Fibroblast of lung (primary cell): ENCODE measurements at regions not wholly inside any gene's neighbourhood (a gene's known extent, or its start where the extent isn't known, plus 50 kb on each side); places are given as distances from the start of the nearest gene placed in this dataset.

Experiments
- DNase-seq, 2 donors: peaks; one replicate each; pipeline versions ENCODE4 v3.0.0 to v3.0.0-alpha.2; 2010; ENCODE audit warnings: low read depth in 2 of 2
- H2AFZ ChIP-seq: 2 replicates; pipeline ENCODE4 v1.5.1; 2012; ENCODE audit warnings: low read length, control low read depth, inconsistent platforms
- H3K27ac ChIP-seq: 2 replicates; pipeline ENCODE4 v1.5.1; 2011; ENCODE audit warnings: low read length, control low read depth; ENCODE audit not compliant: insufficient read depth
- H3K27me3 ChIP-seq: 2 replicates; pipeline ENCODE4 v1.5.1; 2011; ENCODE audit warnings: mild to moderate bottlenecking, low read length; ENCODE audit not compliant: control insufficient read depth, insufficient read depth
- H3K36me3 ChIP-seq: 2 replicates; pipeline ENCODE4 v1.5.1; 2011; ENCODE audit warnings: low read length; ENCODE audit not compliant: control insufficient read depth, insufficient read depth
- H3K4me1 ChIP-seq: 2 replicates; pipeline ENCODE4 v1.5.1; 2011; ENCODE audit warnings: low read length; ENCODE audit not compliant: control insufficient read depth, insufficient read depth; ENCODE audit errors: extremely low read depth
- H3K4me2 ChIP-seq: 2 replicates; pipeline ENCODE4 v1.5.1; 2011; ENCODE audit warnings: low read length, control low read depth; ENCODE audit not compliant: insufficient read depth; ENCODE audit errors: extremely low read depth
- H3K4me3 ChIP-seq, 4 experiments: fragments of 200-600 bp in 1 of 4; sonication (generic) in 1 of 4; replicated peaks in 1 of 4; 2 replicates each; pipeline ENCODE4 v1.5.1; 2011 to 2016; ENCODE audit warnings: low read length in 4 of 4, low read depth in 3 of 4, mild to moderate bottlenecking in 3 of 4, control low read depth in 2 of 4, inconsistent platforms in 1 of 4, mixed read lengths in 1 of 4; ENCODE audit not compliant: insufficient read depth in 1 of 4; ENCODE audit errors: control extremely low read depth in 1 of 4
- H3K79me2 ChIP-seq: 2 replicates; pipeline ENCODE4 v1.5.1; 2012; ENCODE audit warnings: mild to moderate bottlenecking, low read length, inconsistent platforms; ENCODE audit not compliant: control insufficient read depth, insufficient read depth
- H3K9ac ChIP-seq: 2 replicates; pipeline ENCODE4 v1.5.1; 2011; ENCODE audit warnings: mild to moderate bottlenecking, low read length, control low read depth; ENCODE audit not compliant: insufficient read depth
- H3K9me3 ChIP-seq: 2 replicates; pipeline ENCODE4 v1.5.1; 2012; ENCODE audit warnings: low read depth, low read length; ENCODE audit not compliant: control insufficient read depth, insufficient read depth
- H4K20me1 ChIP-seq: 2 replicates; pipeline ENCODE4 v1.5.1; 2011; ENCODE audit warnings: low read length; ENCODE audit not compliant: control insufficient read depth, insufficient read depth; ENCODE audit errors: extremely low read depth
- EZH2 ChIP-seq: IDR thresholded peaks from 2 replicates; pipeline ENCODE4 v1.5.1; 2012; ENCODE audit warnings: low read length, control low read depth, mild to moderate bottlenecking; ENCODE audit errors: missing control alignments
- TF ChIP-seq, protein P1 (sequence below), 2 donors: IDR thresholded peaks in 1 of 2; conservative IDR thresholded peaks in 1 of 2; 1 replicate in 1 of 2; 2 replicates in 1 of 2; pipeline ENCODE4 v1.5.1; 2011 to 2012; ENCODE audit warnings: low read length in 2 of 2, control low read depth in 1 of 2, inconsistent platforms in 1 of 2, low read depth in 1 of 2, mild to moderate bottlenecking in 1 of 2

DNA sequence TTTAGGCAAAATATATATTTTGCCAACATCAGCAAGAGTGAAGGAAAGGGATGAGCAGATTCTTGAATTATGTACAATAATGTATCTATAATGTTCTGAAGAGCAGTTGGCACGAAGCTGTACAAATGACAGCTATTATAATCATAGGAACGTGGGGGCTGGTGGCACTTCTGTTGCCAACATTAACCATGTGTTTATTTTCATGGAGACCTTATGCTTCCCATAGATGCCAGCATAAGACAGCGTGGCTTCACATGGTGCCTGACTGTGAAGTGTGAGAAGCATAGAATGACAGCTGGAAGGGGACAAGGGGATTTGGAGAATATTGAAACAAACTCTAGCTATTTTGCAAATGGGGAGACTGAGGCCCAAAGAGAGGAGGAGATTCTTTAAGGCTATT is 52.6 kb upstream of the ATP10B start:
- Histone ChIP-seq H3K4me3 (no peak overlapping the region), H4K20me1 (no peaks in the 10 kb centered on the region), H3K9ac (no peak overlapping the region), H3K9me3 (no peaks in the 10 kb centered on the region), H3K27ac (no peak overlapping the region), H3K4me1 (no peaks in the 10 kb centered on the region), H3K4me2 (no peak overlapping the region), H3K79me2 (no peaks in the 10 kb centered on the region), H2AFZ (no peak overlapping the region), H3K27me3 (no peaks in the 10 kb centered on the region), H3K36me3 (no peaks in the 10 kb centered on the region)
- no peak for DNase-seq
- TF ChIP-seq, protein P1, sequence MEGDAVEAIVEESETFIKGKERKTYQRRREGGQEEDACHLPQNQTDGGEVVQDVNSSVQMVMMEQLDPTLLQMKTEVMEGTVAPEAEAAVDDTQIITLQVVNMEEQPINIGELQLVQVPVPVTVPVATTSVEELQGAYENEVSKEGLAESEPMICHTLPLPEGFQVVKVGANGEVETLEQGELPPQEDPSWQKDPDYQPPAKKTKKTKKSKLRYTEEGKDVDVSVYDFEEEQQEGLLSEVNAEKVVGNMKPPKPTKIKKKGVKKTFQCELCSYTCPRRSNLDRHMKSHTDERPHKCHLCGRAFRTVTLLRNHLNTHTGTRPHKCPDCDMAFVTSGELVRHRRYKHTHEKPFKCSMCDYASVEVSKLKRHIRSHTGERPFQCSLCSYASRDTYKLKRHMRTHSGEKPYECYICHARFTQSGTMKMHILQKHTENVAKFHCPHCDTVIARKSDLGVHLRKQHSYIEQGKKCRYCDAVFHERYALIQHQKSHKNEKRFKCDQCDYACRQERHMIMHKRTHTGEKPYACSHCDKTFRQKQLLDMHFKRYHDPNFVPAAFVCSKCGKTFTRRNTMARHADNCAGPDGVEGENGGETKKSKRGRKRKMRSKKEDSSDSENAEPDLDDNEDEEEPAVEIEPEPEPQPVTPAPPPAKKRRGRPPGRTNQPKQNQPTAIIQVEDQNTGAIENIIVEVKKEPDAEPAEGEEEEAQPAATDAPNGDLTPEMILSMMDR (conservative IDR thresholded peaks at IDR 0.05 in 1 of 2, IDR thresholded peaks at IDR 0.05 in 1 of 2; ENCODE audit: low read depth in 1 of 2, low read length in 2 of 2): no peak
- no peak for TF ChIP-seq EZH2

DNA sequence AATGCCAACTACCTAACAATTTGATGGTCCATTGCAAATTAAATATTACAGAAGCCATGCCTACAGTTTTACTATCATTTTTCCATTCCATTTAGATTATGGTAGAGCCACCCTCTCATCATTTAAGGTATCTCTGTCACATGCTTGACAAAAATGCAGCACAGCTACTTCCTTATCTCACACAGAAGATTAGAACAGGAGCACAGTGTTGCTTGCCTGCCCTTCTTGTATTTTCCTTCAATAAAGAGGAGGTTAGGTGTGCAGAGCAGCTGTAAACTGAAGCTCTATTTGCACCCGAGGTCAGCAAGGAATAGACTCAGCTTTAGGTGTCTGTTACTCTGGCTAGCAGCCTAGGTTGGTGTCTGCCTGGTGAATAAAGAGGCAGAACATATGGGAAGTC is 51.5 kb upstream of the ATP10B start:
- Histone ChIP-seq H3K27me3 (no peaks in the 10 kb centered on the region), H3K9me3 (no peaks in the 10 kb centered on the region)
- TF ChIP-seq, protein P1 (conservative IDR thresholded peaks at IDR 0.05 in 1 of 2, IDR thresholded peaks at IDR 0.05 in 1 of 2; ENCODE audit: low read depth in 1 of 2, low read length in 2 of 2): no peak
- no peak for TF ChIP-seq EZH2

DNA sequence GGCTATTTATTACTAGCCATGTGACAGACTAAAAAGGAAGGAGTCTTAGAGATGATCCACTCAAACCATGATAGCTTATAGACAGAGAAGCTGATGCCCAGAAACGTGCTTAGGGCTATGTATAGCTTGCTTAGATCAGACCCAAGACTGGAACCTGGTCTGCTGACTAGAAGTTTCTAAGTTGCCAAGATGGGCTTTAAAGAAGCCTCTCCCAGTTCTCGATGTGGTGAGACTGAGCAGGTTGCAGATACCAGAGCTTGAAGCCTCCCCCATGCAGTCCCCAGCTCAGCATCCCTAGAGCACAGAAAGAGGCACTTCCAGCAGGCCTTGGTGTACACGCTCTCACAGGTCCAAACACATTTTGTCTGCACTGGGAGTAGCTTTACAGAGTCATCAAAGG is 51.1 kb upstream of the ATP10B start:
- Histone ChIP-seq H3K4me3 (no peak overlapping the region), H3K9ac (no peak overlapping the region), H4K20me1 (no peaks in the 10 kb centered on the region), H3K27me3 (no peaks in the 10 kb centered on the region), H3K36me3 (no peaks in the 10 kb centered on the region), H2AFZ (no peak overlapping the region), H3K27ac (no peak overlapping the region), H3K79me2 (no peaks in the 10 kb centered on the region), H3K9me3 (no peaks in the 10 kb centered on the region), H3K4me1 (no peaks in the 10 kb centered on the region), H3K4me2 (no peak overlapping the region)
- no peak for DNase-seq
- no peak for TF ChIP-seq EZH2
- TF ChIP-seq, protein P1 (conservative IDR thresholded peaks at IDR 0.05 in 1 of 2, IDR thresholded peaks at IDR 0.05 in 1 of 2; ENCODE audit: low read depth in 1 of 2, low read length in 2 of 2): no peak

More for the DNA sequence above, 51.5 kb upstream of the ATP10B start:
- Histone ChIP-seq H3K9ac (no peak overlapping the region), H3K4me3 (no peak overlapping the region), H3K4me2 (no peak overlapping the region), H3K36me3 (no peaks in the 10 kb centered on the region), H4K20me1 (no peaks in the 10 kb centered on the region), H3K4me1 (no peaks in the 10 kb centered on the region), H3K79me2 (no peaks in the 10 kb centered on the region), H3K27ac (no peak overlapping the region), H2AFZ (no peak overlapping the region)
- DNase-seq: no peak
